Caco-2 (cell line): ENCODE measurements at regions not wholly inside any gene's neighbourhood (a gene's known extent, or its start where the extent isn't known, plus 50 kb on each side); places are given as distances from the start of the nearest gene placed in this dataset.
"Not testable (repeated sequence)": the region's sequence is repeated elsewhere in the genome, so short reads cannot be mapped to it uniquely, and the experiment has no call there.

ENCODE experiments used
- BruUV-seq: library from RNA; stranded (reverse); fragments of 400-500 nt; replicated peaks from 2 replicates; lab custom pipeline; 2021; lab: Mats Ljungman, UMichigan
- CTCF ChIA-PET: fragments of 300-600 bp; sonication (Branson Sonifier 250); formaldehyde crosslinking; loops from one replicate; lab custom pipeline; 2022; ENCODE audit warnings: antibody characterized with exemption; lab: Charles Lee
- POLR2A ChIA-PET: fragments of 300-600 bp; sonication (Branson Sonifier 250); formaldehyde crosslinking; loops from one replicate; lab custom pipeline; 2022; ENCODE audit warnings: antibody characterized with exemption; lab: Charles Lee
- DNase-seq, 2 experiments: peaks; one replicate each; pipeline versions ENCODE4 v3.0.0 to v3.0.0-alpha.2; 2020 to 2022
- H3K27me3 ChIP-seq: replicated peaks from 2 replicates; pipeline ENCODE4 v1.6.0; 2011; ENCODE audit warnings: low read length; ENCODE audit not compliant: control insufficient read depth, insufficient read depth
- H3K36me3 ChIP-seq: 2 replicates; pipeline ENCODE4 v1.5.1; 2011; ENCODE audit warnings: low read length; ENCODE audit not compliant: control insufficient read depth, insufficient read depth
- H3K4me1 ChIP-seq: fragments of 250-450 bp; sonication (Bioruptor Pico); 2 replicates; pipeline ENCODE4 v1.5.1; 2020; ENCODE audit warnings: mild to moderate bottlenecking
- H3K4me3 ChIP-seq: 2 replicates; pipeline ENCODE4 v1.5.1; 2011; ENCODE audit warnings: low read depth, mild to moderate bottlenecking, control low read depth, low read length
- H3K9me3 ChIP-seq: fragments of 250-450 bp; sonication (Bioruptor Pico); 2 replicates; pipeline ENCODE4 v1.5.1; 2020; ENCODE audit warnings: mild to moderate bottlenecking, moderate library complexity
- H3K27ac Mint-ChIP-seq: one replicate; pipeline ENCODE4 v1.8.0; 2022; ENCODE audit warnings: mixed read lengths; ENCODE audit not compliant: unreplicated experiment
- H3K27me3 Mint-ChIP-seq: one replicate; pipeline ENCODE4 v1.8.0; 2022; ENCODE audit warnings: mixed read lengths; ENCODE audit not compliant: insufficient read depth, unreplicated experiment
- H3K36me3 Mint-ChIP-seq: one replicate; pipeline ENCODE4 v1.8.0; 2022; ENCODE audit warnings: mild to moderate bottlenecking, mixed read lengths; ENCODE audit not compliant: insufficient read depth, unreplicated experiment
- H3K4me1 Mint-ChIP-seq: one replicate; pipeline ENCODE4 v1.8.0; 2022; ENCODE audit warnings: low read depth, mixed read lengths; ENCODE audit not compliant: unreplicated experiment
- H3K4me3 Mint-ChIP-seq: one replicate; pipeline ENCODE4 v1.8.0; 2022; ENCODE audit warnings: mild to moderate bottlenecking, moderate library complexity, mixed read lengths; ENCODE audit not compliant: unreplicated experiment
- H3K9me3 Mint-ChIP-seq: one replicate; pipeline ENCODE4 v1.8.0; 2022; ENCODE audit warnings: mixed read lengths; ENCODE audit not compliant: unreplicated experiment
- CTCF ChIP-seq, 2 experiments: fragments of 200-600 bp in 1 of 2; IDR thresholded peaks; 1 replicate in 1 of 2; 2 replicates in 1 of 2; pipeline versions ENCODE4 v1.5.1 to v1.8.0; 2011 to 2022; ENCODE audit warnings: antibody characterized with exemption in 1 of 2, control low read depth in 1 of 2, inconsistent platforms in 1 of 2, low read depth in 1 of 2, low read length in 1 of 2, mild to moderate bottlenecking in 1 of 2, moderate library complexity in 1 of 2; ENCODE audit not compliant: insufficient read depth in 1 of 2, severe bottlenecking in 1 of 2, unreplicated experiment in 1 of 2
- intact Hi-C: fragments of 100-400 bp; cut with micrococcal nuclease; formaldehyde crosslinking; loops from one replicate; pipeline ENCODE4 v1.10.0; 2022; ENCODE audit not compliant: unreplicated experiment

DNA sequence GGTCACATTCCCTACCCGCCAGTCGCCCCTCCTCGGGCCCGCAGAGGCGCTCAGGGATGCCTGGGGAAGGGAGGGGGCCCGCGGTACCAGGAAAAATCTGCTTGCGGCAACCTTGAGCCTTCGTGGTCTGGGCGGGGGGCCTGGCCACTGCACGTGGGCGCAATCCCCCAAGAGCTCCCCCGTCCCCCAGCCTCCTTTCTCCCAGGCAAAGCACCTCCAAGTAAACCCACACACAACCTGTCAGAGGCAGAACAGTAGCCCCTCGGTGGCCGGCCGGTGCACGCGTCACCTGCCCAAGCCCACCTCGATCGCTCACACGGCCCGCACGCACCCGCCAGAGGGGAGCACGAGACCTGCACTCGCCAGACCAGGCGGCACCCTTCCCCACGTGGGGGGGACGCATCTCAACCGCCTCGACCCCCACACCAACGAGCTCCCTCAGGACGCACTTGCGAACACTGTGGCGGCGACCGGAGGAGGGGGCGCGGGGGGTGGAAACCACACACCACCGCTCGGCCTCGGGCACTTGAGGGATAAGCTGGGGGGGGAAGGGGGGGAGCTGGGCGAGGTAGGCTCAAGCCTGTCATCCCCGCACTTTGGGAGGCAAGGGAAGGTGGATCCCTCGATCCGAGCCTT is 1955.7 kb upstream of the DEFB115 start:
- Histone ChIP-seq H3K36me3 (no peaks in the 10 kb centered on the region), H3K4me1 (no peaks in the 10 kb centered on the region), H3K27me3 (no peaks in the 10 kb centered on the region), H3K9me3 (peaks cover 57% of the 10 kb centered on the region), H3K4me3 (no peak overlapping the region)
- CTCF ChIA-PET, result no interaction called here
- H3K9me3 Mint-ChIP-seq, result peaks cover 45% of the 10 kb centered on the region
- TF ChIP-seq CTCF (IDR thresholded peaks at IDR 0.05; ENCODE audit: insufficient read depth in 1 of 2, low read depth in 1 of 2, low read length in 1 of 2, severe bottlenecking in 1 of 2, unreplicated experiment in 1 of 2), result no peak
- no peaks in the 10 kb centered on the region for H3K4me1 Mint-ChIP-seq
- no peak for DNase-seq
- POLR2A ChIA-PET, result no interaction called here
- H3K36me3 Mint-ChIP-seq, result peaks cover 8% of the 10 kb centered on the region
- intact Hi-C loops, result no loop called here
- no peak overlapping the region for H3K4me3 Mint-ChIP-seq
- no TSS peak for BruUV-seq
- H3K27ac Mint-ChIP-seq, result no peak overlapping the region
- H3K27me3 Mint-ChIP-seq, result no peaks in the 10 kb centered on the region

DNA sequence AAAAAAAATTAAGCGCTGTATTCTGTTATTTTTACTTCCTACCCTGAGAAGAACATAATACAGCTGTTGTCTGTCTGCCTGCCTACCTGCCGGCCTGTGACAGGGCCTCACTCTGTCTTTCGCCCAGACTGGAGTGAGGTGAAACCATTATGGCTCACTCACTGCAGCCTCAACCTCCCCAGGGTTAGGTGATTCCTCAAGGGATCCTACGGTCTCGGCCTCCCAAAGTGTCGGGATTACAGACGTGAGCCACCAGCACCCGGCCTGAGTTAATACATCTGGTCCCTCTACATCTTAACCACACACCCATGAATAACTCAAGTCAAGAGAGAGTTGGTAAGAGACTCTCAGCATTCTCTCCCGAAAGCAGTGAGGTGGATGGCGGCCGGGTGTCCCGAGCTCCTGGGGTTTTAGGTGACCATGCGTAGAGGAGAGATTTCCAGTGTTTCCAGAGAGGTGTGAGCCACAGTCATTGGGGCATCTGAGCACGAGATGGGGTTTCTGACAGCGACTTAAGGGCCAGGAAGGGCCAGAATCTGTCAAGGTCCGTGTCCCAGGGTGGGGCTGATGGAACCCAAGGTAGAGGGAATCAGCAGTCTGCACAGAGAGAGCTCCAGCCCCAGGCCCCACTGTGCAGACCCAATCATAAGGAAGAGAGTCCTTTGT is 1954.4 kb upstream of the DEFB115 start:
- no TSS peak for BruUV-seq
- intact Hi-C loops, result no loop called here
- Histone ChIP-seq H3K4me3 (no peak overlapping the region), H3K4me1 (no peaks in the 10 kb centered on the region), H3K9me3 (peaks cover 48% of the 10 kb centered on the region), H3K27me3 (no peaks in the 10 kb centered on the region), H3K36me3 (no peaks in the 10 kb centered on the region)
- DNase-seq, result no peak
- POLR2A ChIA-PET, result no interaction called here
- H3K36me3 Mint-ChIP-seq, result peaks cover 8% of the 10 kb centered on the region
- no peak for TF ChIP-seq CTCF (IDR thresholded peaks at IDR 0.05; ENCODE audit: insufficient read depth in 1 of 2, low read depth in 1 of 2, low read length in 1 of 2, severe bottlenecking in 1 of 2, unreplicated experiment in 1 of 2)
- no peak overlapping the region for H3K4me3 Mint-ChIP-seq
- no peaks in the 10 kb centered on the region for H3K27me3 Mint-ChIP-seq
- H3K4me1 Mint-ChIP-seq, result no peaks in the 10 kb centered on the region
- no peak overlapping the region for H3K27ac Mint-ChIP-seq
- CTCF ChIA-PET, result no interaction called here
- H3K9me3 Mint-ChIP-seq, result peaks cover 49% of the 10 kb centered on the region

DNA sequence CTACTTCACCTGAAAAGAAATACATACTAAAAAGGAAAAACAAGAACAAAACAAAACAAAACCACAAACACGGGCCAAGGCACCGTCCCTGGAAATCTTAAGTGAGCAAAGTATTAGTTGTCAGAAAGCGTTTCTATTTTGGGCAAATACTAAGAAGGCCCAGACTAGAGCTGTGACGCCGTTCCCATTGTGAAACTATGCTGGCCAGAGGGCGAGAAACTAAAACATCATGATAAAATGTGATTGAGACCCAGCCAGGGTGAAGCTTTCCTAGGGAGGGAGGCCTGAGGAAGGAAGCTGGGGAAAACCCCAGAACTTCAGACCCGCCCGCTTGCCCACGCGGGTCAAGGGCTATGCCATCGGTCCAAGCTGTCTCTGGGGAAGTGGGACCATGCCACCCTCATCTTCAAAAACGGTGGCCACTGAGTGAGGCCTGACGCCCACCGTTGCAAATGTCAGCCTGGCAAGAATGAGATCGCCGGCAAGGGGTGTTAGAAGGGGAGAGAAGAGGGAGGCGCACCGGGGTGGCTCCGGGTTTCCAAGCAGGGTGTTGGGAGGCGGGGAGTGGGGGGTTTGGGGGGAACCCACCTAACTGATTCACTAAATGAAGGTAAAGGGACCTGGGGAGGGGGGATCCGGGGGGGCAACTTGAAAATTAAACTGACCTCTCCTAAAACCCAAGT is 1950.9 kb upstream of the DEFB115 start:
- no TSS peak for BruUV-seq
- Mint-ChIP-seq H3K4me3 (no peak overlapping the region), H3K27me3 (no peaks in the 10 kb centered on the region), H3K36me3 (no peaks in the 10 kb centered on the region), H3K27ac (no peak overlapping the region), H3K9me3 (peaks cover 44% of the 10 kb centered on the region), H3K4me1 (no peaks in the 10 kb centered on the region)
- POLR2A ChIA-PET, result no interaction called here
- H3K27me3 ChIP-seq, result no peaks in the 10 kb centered on the region
- H3K4me1 ChIP-seq, result no peaks in the 10 kb centered on the region
- intact Hi-C loops, result no loop called here
- peaks cover 20% of the 10 kb centered on the region for H3K9me3 ChIP-seq
- CTCF ChIA-PET, result no interaction called here
- no peak for DNase-seq
- H3K36me3 ChIP-seq, result no peaks in the 10 kb centered on the region
- no peak for TF ChIP-seq CTCF (IDR thresholded peaks at IDR 0.05; ENCODE audit: insufficient read depth in 1 of 2, low read depth in 1 of 2, low read length in 1 of 2, severe bottlenecking in 1 of 2, unreplicated experiment in 1 of 2)
- no peak overlapping the region for H3K4me3 ChIP-seq

GRCh38 chr20:29307484-29307883 is 1950.0 kb upstream of the DEFB115 start:
- H3K4me1 ChIP-seq, H3K27me3 Mint-ChIP-seq, BruUV-seq, H3K4me1 Mint-ChIP-seq, H3K27ac Mint-ChIP-seq, DNase-seq, H3K4me3 ChIP-seq, H3K27me3 ChIP-seq, H3K36me3 Mint-ChIP-seq, CTCF ChIA-PET, H3K4me3 Mint-ChIP-seq, intact Hi-C loops, H3K36me3 ChIP-seq, POLR2A ChIA-PET: not testable (repeated sequence)
- peaks cover 24% of the 10 kb centered on the region for H3K9me3 ChIP-seq
- peaks cover 54% of the 10 kb centered on the region for H3K9me3 Mint-ChIP-seq
